HCT116 (cell line): ENCODE measurements at regions not wholly inside any gene's neighbourhood (a gene's known extent, or its start where the extent isn't known, plus 50 kb on each side); places are given as distances from the start of the nearest gene placed in this dataset.

Experiments used
- ATAC-seq: fragments of 200-7000 bp; cut with Tn5 transposase; 2 replicates; pipeline ENCODE4 v1.9.1; 2020; ENCODE audit warnings: mild to moderate bottlenecking, moderate library complexity
- BruUV-seq: library from RNA; stranded (reverse); fragments of 400-500 nt; replicated peaks from 2 replicates; lab custom pipeline; 2021; lab: Mats Ljungman, UMichigan
- CTCF ChIA-PET: fragments of 300-600 bp; sonication (Branson Sonifier 250); formaldehyde crosslinking; loops from one replicate; lab custom pipeline; 2021; ENCODE audit warnings: antibody characterized with exemption; lab: Charles Lee
- POLR2A ChIA-PET: fragments of 300-600, 350-600 bp; sonication (Branson Sonifier 250); formaldehyde crosslinking; loops from one replicate; lab custom pipeline; 2021; ENCODE audit warnings: antibody characterized with exemption; lab: Charles Lee
- RAD21 ChIA-PET, 2 experiments: fragments of 300-600 bp; sonication (Branson Sonifier 250); formaldehyde crosslinking; loops; one replicate each; lab custom pipeline; 2023; ENCODE audit warnings: low total read pairs in 2 of 2; ENCODE audit not compliant: uncharacterized antibody in 2 of 2, unreplicated experiment in 2 of 2, low non-redundant PET in 1 of 2; lab: Charles Lee
- DNase-seq: peaks from one replicate; pipeline ENCODE4 v3.0.0-alpha.2; 2010; ENCODE audit warnings: low read depth, low spot score
- H2AFZ ChIP-seq: fragments of 200-600 bp; shearing (Covaris generic), sonication (generic); 2 replicates; pipeline ENCODE4 v1.6.1; 2017; ENCODE audit warnings: low read depth, mixed run types, mixed read lengths, antibody characterized with exemption, low read length; ENCODE audit not compliant: poor library complexity, severe bottlenecking
- H3K27ac ChIP-seq: 2 replicates; pipeline ENCODE4 v1.5.1; 2012; ENCODE audit warnings: low read depth, low read length
- H3K27me3 ChIP-seq: fragments of 200-600 bp; sonication (generic); 2 replicates; pipeline ENCODE4 v1.6.1; 2016; ENCODE audit warnings: mixed run types, low read length, mixed read lengths; ENCODE audit not compliant: insufficient read depth
- H3K36me3 ChIP-seq, 2 experiments: fragments of 200-500 bp in 1 of 2; fragments of 200-600 bp in 1 of 2; sonication (Bioruptor generic) in 1 of 2; sonication (generic) in 1 of 2; 2 replicates each; pipeline versions ENCODE4 v1.5.1 to v1.6.1; 2014 to 2016; ENCODE audit warnings: low read length in 2 of 2, inconsistent platforms in 1 of 2, mixed read lengths in 1 of 2, mixed run types in 1 of 2; ENCODE audit not compliant: insufficient read depth in 2 of 2, control insufficient read depth in 1 of 2
- H3K4me1 ChIP-seq, 2 experiments: fragments of 200-600 bp in 1 of 2; sonication (generic) in 1 of 2; 2 replicates each; pipeline versions ENCODE4 v1.5.1 to v1.6.1; 2012 to 2017; ENCODE audit warnings: low read length in 2 of 2, inconsistent platforms in 1 of 2, mild to moderate bottlenecking in 1 of 2, mixed read lengths in 1 of 2, mixed run types in 1 of 2, moderate library complexity in 1 of 2; ENCODE audit not compliant: insufficient read depth in 2 of 2, control insufficient read depth in 1 of 2
- H3K4me2 ChIP-seq: fragments of 200-600 bp; sonication (generic); 2 replicates; pipeline ENCODE4 v1.6.1; 2017; ENCODE audit warnings: mixed run types, low read length, mixed read lengths
- H3K4me3 ChIP-seq, 2 experiments: fragments of 200-600 bp in 1 of 2; sonication (generic) in 1 of 2; replicated peaks in 1 of 2; 2 replicates each; pipeline ENCODE4 v1.5.1; 2011 to 2016; ENCODE audit warnings: low read length in 2 of 2, control low read depth in 1 of 2, low read depth in 1 of 2, mild to moderate bottlenecking in 1 of 2, mixed read lengths in 1 of 2, mixed run types in 1 of 2
- H3K79me2 ChIP-seq: fragments of 200-600 bp; sonication (generic); 2 replicates; pipeline ENCODE4 v1.6.1; 2017; ENCODE audit warnings: mild to moderate bottlenecking, mixed run types, low read length, moderate library complexity, mixed read lengths; ENCODE audit not compliant: insufficient read depth
- H3K9ac ChIP-seq: fragments of 200-600 bp; sonication (generic); 2 replicates; pipeline ENCODE4 v1.6.1; 2016; ENCODE audit warnings: low read length, mixed read lengths
- H3K9me2 ChIP-seq: fragments of 200-600 bp; sonication (generic), shearing (Covaris generic); 2 replicates; pipeline ENCODE4 v1.6.1; 2017; ENCODE audit warnings: mixed run types, mild to moderate bottlenecking, moderate library complexity; ENCODE audit not compliant: insufficient read depth
- H3K9me3 ChIP-seq, 2 experiments: fragments of 200-500 bp in 1 of 2; fragments of 200-600 bp in 1 of 2; sonication (Bioruptor generic) in 1 of 2; sonication (generic) in 1 of 2; 2 replicates each; pipeline ENCODE4 v1.6.1; 2014 to 2017; ENCODE audit warnings: low read length in 2 of 2, mixed read lengths in 2 of 2, inconsistent platforms in 1 of 2, low read depth in 1 of 2, mild to moderate bottlenecking in 1 of 2, mixed run types in 1 of 2, moderate library complexity in 1 of 2; ENCODE audit not compliant: control insufficient read depth in 1 of 2, insufficient read depth in 1 of 2
- H4K20me1 ChIP-seq: fragments of 200-600 bp; sonication (generic), shearing (Covaris generic); 2 replicates; pipeline ENCODE4 v1.6.1; 2017; ENCODE audit warnings: mixed run types, mild to moderate bottlenecking, moderate library complexity; ENCODE audit not compliant: insufficient read depth
- ATF3 ChIP-seq: IDR thresholded peaks from 2 replicates; pipeline ENCODE4 v1.6.1; 2012
- CTCF ChIP-seq, 3 experiments: fragments of 200-600 bp in 1 of 3; sonication (generic) in 1 of 3; IDR thresholded peaks in 2 of 3; conservative IDR thresholded peaks in 1 of 3; 2 replicates each; pipeline ENCODE4 v1.5.1; 2012 to 2017; ENCODE audit warnings: low read depth in 2 of 3, low read length in 2 of 3, antibody characterized with exemption in 1 of 3, borderline replicate concordance in 1 of 3, control low read depth in 1 of 3, mild to moderate bottlenecking in 1 of 3, mixed read lengths in 1 of 3, mixed run types in 1 of 3, moderate library complexity in 1 of 3; ENCODE audit not compliant: insufficient read depth in 1 of 3
- EGR1 ChIP-seq: IDR thresholded peaks from 2 replicates; pipeline ENCODE4 v1.6.1; 2012; ENCODE audit warnings: low read depth
- YY1 ChIP-seq: IDR thresholded peaks from 2 replicates; pipeline ENCODE4 v1.6.1; 2011; ENCODE audit warnings: low read length, low read depth, moderate library complexity, mild to moderate bottlenecking; ENCODE audit not compliant: insufficient replicate concordance; ENCODE audit errors: extremely low read depth
- ZBTB33 ChIP-seq: IDR thresholded peaks from 2 replicates; pipeline ENCODE4 v1.6.1; 2011; ENCODE audit warnings: mild to moderate bottlenecking, low read length, moderate library complexity; ENCODE audit not compliant: insufficient replicate concordance; ENCODE audit errors: extremely low read depth
- intact Hi-C: fragments of 100-400 bp; cut with micrococcal nuclease; formaldehyde crosslinking; loops from 2 replicates; pipeline ENCODE4 v1.10.0; 2022

- intact Hi-C loops, result no loop called here
- Histone ChIP-seq H3K9me2 (no peaks in the 10 kb centered on the region), H3K36me3 (no peaks in the 10 kb centered on the region), H3K4me3 (no peak overlapping the region), H3K27me3 (no peaks in the 10 kb centered on the region), H3K4me1 (no peaks in the 10 kb centered on the region), H3K79me2 (no peaks in the 10 kb centered on the region), H3K9me3 (peaks cover 0 to 5% of the 10 kb centered on the region in 2 experiments; a peak in 2 of 4 replicates), H4K20me1 (no peaks in the 10 kb centered on the region), H2AFZ (no peak overlapping the region), H3K4me2 (no peak overlapping the region), H3K9ac (no peak overlapping the region), H3K27ac (no peak overlapping the region)
- RAD21 ChIA-PET, result no interaction called here
- ATAC-seq, result no peak
- CTCF ChIA-PET, result no interaction called here
- POLR2A ChIA-PET, result no interaction called here
- TF ChIP-seq YY1 (no peak), ZBTB33 (no peak), EGR1 (no peak), ATF3 (no peak), CTCF (IDR thresholded peaks at IDR 0.05 in 2 of 3, conservative IDR thresholded peaks at IDR 0.05 in 1 of 3; ENCODE audit: borderline replicate concordance in 1 of 3, insufficient read depth in 1 of 3, low read depth in 2 of 3, low read length in 2 of 3) (no peak)
- BruUV-seq, result no TSS peak
- no peak for DNase-seq
Measured at GRCh38 chr9:79880626-79881025, 308.9 kb downstream of the TLE4 start.
